ENCODE measurements at regions not wholly inside any gene's neighbourhood (a gene's known extent, or its start where the extent isn't known, plus 50 kb on each side); places are given as distances from the start of the nearest gene placed in this dataset.

DNA sequence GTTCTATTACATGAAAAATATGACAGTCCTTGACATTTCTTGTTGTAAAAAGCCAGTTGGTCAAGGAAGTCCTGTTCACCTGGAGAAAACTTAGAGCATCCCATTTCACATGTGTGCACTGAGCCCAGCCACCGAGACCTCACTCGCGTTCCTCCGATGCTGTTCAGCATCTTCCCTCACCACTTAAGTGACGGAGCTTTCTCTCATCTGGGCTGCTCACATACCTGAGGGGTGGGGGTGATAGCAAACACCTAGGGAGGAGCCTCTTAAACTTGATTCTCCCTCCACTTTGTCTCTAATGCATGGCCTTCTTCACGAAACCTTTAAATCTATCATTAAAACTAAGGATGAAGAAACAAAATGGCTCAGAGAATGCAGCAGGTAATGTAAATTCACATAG is 950.2 kb downstream of the GATA3 start:
- H3K4me1 ChIP-seq: no peaks in the 10 kb centered on the region
- H3K27ac ChIP-seq: no peak overlapping the region
- TF ChIP-seq, protein P1, sequence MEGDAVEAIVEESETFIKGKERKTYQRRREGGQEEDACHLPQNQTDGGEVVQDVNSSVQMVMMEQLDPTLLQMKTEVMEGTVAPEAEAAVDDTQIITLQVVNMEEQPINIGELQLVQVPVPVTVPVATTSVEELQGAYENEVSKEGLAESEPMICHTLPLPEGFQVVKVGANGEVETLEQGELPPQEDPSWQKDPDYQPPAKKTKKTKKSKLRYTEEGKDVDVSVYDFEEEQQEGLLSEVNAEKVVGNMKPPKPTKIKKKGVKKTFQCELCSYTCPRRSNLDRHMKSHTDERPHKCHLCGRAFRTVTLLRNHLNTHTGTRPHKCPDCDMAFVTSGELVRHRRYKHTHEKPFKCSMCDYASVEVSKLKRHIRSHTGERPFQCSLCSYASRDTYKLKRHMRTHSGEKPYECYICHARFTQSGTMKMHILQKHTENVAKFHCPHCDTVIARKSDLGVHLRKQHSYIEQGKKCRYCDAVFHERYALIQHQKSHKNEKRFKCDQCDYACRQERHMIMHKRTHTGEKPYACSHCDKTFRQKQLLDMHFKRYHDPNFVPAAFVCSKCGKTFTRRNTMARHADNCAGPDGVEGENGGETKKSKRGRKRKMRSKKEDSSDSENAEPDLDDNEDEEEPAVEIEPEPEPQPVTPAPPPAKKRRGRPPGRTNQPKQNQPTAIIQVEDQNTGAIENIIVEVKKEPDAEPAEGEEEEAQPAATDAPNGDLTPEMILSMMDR (IDR thresholded peaks at IDR 0.05): no peak
- no peaks in the 10 kb centered on the region for H3K9me3 ChIP-seq
- no peaks in the 10 kb centered on the region for H3K27me3 ChIP-seq
- no peaks in the 10 kb centered on the region for H3K36me3 ChIP-seq
- no peak overlapping the region for H3K4me3 ChIP-seq
- no peak for DNase-seq (ENCODE audit: low spot score)

DNA sequence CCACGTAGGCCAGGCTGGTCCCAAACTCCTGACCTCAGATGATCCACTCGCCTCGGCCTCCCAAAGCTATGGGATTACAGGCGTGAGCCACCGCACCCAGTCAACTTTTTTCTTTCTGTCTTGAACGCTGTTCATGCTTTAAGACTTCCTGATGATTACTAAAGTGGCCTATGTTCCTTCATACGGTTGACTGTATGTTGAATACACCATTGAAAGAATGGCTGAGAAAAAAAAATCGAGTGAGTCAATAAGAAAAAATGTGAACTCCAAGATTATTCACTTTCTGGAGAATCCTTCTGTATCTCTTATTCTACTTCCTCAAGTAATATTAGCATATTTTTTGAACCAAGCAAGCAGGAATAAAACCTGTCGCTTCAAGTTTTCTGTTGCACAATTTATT is 955.0 kb downstream of the GATA3 start:
- TF ChIP-seq, protein P1 (IDR thresholded peaks at IDR 0.05): no peak
- DNase-seq (ENCODE audit: low spot score): no peak
- no peak overlapping the region for H3K27ac ChIP-seq
- H3K4me3 ChIP-seq: no peak overlapping the region
- H3K9me3 ChIP-seq: no peaks in the 10 kb centered on the region
- H3K4me1 ChIP-seq: no peaks in the 10 kb centered on the region
- H3K27me3 ChIP-seq: no peaks in the 10 kb centered on the region
- no peaks in the 10 kb centered on the region for H3K36me3 ChIP-seq

DNA sequence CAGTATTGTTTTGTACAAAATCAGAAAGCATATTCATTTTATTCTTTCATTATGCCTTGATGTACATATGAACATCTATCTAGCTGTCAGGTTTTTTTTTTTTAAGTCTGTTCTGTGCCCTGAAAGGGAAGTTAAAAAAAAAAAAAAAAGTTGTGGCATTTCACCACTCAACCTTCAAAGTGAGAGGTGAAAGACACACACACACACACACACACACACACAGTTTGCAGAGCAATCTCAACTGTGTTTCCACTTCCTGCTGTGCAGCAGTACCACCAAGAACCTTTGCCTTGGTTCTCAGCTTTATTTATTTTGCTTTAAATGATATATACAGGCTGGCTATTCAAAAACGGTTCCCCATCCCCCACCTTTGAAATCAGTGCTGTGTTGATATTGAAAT is 955.6 kb downstream of the GATA3 start:
- Histone ChIP-seq H3K36me3 (no peaks in the 10 kb centered on the region), H3K27ac (no peak overlapping the region), H3K4me3 (no peak overlapping the region), H3K27me3 (no peaks in the 10 kb centered on the region), H3K9me3 (no peaks in the 10 kb centered on the region), H3K4me1 (no peaks in the 10 kb centered on the region)
- no peak for DNase-seq (ENCODE audit: low spot score)
- TF ChIP-seq, protein P1 (IDR thresholded peaks at IDR 0.05): no peak

DNA sequence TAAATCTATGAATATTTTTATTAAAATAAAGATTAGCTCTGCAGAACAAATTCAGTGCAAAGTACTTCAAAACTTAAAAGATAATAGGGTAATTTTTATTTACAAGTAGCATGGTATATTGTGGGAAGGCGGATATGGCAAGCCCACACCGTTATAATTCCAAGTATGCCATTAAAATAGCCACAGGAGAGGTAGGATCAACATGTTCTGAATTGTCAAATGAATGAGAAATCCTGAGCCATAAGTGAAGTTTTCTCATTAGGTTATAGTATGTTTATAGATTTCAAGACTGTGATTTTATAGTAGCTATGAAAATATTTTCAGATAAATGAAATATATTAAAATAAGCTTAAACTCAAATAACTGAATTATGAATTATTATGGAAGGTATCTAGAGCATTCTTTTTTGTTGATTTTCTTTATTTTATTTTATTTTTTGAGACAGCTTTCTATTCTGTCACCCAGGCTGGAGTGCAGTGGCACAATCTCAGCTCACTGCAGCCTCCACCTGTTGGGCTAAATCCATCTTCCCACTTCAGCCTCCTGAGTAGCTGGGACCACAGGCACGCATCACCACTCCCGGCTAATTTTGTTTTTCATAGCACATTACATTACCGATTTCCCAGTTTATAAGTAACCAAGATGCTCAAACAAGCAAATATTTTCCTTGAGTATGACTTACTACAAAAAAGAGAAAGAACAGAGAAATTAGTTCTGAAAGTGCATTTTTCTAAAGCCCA is 956.6 kb downstream of the GATA3 start:
- no peaks in the 10 kb centered on the region for H3K27me3 ChIP-seq
- H3K9me3 ChIP-seq: no peaks in the 10 kb centered on the region
- no peaks in the 10 kb centered on the region for H3K36me3 ChIP-seq
- TF ChIP-seq, protein P1 (IDR thresholded peaks at IDR 0.05): no peak
- no peak for DNase-seq (ENCODE audit: low spot score)
- no peak overlapping the region for H3K4me3 ChIP-seq
- H3K27ac ChIP-seq: no peak overlapping the region
- H3K4me1 ChIP-seq: no peaks in the 10 kb centered on the region

DNA sequence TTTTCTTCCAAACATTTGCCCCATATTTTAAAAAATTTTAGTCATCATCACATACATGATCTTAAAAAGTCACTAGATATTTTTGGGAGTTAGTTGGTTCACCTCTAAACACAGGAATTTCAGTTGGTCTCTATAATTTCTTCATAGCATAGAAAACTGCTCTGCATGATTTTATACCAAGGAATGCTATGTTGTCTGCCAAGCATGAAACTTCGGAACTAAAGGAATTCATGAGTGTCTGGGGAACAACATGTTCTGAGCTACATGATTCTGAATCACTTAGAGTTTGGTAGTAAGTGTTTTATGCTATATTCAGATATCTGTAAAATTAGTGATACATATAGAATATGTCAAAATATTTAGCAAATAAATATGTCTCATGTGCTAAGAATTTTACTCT is 957.8 kb downstream of the GATA3 start:
- TF ChIP-seq, protein P1 (IDR thresholded peaks at IDR 0.05): no peak
- H3K27ac ChIP-seq: no peak overlapping the region
- no peaks in the 10 kb centered on the region for H3K4me1 ChIP-seq
- no peaks in the 10 kb centered on the region for H3K9me3 ChIP-seq
- H3K4me3 ChIP-seq: no peak overlapping the region
- H3K36me3 ChIP-seq: no peaks in the 10 kb centered on the region
- H3K27me3 ChIP-seq: no peaks in the 10 kb centered on the region
- DNase-seq (ENCODE audit: low spot score): no peak

DNA sequence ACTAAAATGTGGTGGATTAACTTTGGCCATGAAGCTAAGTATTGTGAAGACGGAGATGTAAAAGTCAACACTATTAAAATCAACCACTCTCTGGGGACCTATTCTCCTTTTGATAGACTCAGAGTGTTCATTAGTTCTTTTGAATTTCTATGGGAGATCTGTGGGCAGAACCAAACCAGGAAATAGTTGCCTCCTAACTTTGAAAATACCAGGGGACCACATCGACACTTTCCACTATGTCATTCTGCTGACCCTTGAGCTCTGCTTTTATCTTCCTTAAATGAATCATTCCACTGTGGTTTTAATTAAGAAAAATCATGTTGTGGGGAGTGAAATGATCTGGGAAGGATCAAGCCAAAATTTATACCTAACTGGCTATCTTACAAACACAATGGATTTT is 960.5 kb downstream of the GATA3 start:
- Histone ChIP-seq H3K27me3 (no peaks in the 10 kb centered on the region), H3K36me3 (no peaks in the 10 kb centered on the region), H3K4me1 (no peaks in the 10 kb centered on the region), H3K9me3 (no peaks in the 10 kb centered on the region), H3K4me3 (no peak overlapping the region), H3K27ac (no peak overlapping the region)
- TF ChIP-seq, protein P1 (IDR thresholded peaks at IDR 0.05): no peak
- DNase-seq (ENCODE audit: low spot score): no peak

Data from right atrium auricular region (tissue), 2 donors.